NCI-H446 treated with DMSO at 0.1 percent for 48 hours (cell line): ENCODE measurements at regions not wholly inside any gene's neighbourhood (a gene's known extent, or its start where the extent isn't known, plus 50 kb on each side); places are given as distances from the start of the nearest gene placed in this dataset.
A peak's percentile ranks its signal among the peaks of the same experiment; 100 is the strongest.
"Not testable (repeated sequence)": the region's sequence is repeated elsewhere in the genome, so short reads cannot be mapped to it uniquely, and the experiment has no call there.

Experiments
- DNase-seq: peaks from one replicate; lab custom pipeline; 2025; lab: John Stamatoyannopoulos, UW

DNA sequence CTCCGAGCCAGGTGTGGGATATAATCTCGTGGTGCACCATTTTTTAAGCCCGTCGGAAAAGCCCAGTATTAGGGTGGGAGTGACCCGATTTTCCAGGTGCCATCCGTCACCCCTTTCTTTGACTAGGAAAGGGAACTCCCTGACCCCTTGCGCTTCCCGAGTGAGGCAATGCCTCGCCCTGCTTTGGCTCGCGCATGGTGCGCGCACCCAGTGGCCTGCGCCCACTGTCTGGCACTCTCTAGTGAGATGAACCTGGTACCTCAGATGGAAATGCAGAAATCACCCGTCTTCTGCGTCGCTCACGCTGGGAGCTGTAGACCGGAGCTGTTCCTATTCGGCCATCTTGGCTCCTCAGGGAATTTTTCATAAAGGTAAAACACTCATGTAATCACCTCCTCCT lies 63.9 kb downstream of the RWDD3 start:
- DNase-seq = not testable (repeated sequence)

DNA sequence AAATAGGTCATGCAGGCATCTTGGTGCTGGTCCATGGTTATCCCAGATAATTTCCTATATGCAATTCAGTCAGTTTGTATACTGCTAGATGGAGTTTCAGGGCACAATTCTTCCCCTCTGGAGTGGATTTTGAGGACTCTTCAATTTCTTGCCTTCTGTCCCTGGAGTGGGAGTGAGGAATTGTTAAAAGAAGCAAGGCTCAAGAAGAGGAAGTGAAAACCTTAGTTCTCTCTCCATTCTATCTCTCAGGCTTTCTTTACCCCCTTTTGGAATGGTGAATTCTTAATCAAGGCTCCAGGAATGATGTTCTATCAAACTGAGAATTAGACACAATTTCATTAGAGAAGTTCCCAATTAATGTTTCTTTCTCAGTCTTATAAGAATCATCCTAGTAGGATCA lies 67.1 kb downstream of the RWDD3 start:
- no peak for DNase-seq

DNA sequence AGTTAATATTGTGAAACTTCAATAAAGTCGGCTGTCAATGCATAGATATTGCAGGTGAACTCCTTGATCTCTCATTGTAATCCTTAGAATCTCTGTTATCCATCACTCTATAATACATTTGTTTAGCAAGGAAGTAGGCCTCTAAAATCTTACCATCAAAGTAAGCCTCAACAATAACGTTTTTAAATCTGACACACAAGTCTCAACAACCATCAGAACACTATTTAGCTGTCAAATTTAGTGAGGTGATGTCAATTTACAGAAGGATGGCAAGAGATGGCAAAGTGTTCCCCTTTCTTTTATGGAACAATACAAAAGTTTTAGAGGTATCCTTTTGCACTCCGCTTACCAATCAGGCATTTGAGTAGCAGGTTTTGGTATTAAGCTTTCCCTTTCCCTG lies 67.6 kb downstream of the RWDD3 start:
- DNase-seq = no peak

DNA sequence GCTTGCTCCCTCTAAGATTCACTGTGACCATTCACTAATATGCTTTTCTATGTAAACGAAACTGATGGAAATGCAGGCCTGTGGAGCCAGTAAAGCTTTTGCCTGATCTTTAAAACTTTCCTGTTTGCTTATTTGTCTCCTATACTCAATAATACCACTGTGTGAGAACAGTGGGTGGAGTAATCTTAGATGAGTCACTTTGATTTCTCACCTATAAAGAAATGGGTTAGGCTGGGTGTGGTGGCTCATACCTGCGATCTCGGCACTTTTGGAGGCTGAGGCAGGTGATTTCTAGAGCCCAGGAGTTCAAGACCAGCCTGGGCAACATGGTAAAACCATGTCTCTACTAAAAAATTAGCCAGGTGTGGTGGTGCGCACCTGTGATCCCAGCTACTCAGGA lies 70.8 kb downstream of the RWDD3 start:
- no peak for DNase-seq

DNA sequence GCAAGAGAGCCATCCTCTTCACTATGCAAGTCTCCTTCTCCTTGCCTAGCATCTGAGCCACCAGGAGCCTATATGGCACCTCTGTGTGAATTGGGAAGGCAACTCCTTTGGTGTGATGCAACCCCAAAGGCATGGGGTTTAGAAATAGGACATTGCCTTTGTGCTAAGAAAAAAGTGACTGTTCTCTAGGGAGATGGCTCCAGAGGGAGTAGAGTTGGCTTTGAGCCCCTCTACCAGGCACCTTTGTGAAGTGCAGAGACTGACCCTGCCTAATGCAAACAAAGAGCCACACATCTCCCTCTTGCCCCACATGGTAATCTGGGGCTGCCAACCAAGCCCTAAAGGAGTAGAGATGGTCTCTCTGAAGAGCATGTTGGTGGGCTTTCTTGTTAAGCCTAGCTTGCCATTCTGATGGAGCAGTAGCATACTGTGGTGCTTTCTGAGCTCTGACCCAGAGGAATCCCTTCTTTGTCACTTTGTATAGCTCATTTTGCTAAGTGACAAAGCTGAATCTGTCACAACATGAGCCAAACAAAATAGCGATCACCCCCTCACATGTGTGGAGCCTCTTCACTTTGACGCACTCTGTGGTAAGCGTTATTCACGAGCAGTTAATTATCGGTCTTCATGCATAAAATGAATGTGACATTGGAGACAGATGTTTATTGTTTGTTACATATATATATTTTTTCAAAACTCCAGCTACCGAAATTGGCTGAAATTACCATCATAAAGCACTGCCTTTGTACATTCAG lies 74.4 kb downstream of the RWDD3 start:
- DNase-seq = no peak

DNA sequence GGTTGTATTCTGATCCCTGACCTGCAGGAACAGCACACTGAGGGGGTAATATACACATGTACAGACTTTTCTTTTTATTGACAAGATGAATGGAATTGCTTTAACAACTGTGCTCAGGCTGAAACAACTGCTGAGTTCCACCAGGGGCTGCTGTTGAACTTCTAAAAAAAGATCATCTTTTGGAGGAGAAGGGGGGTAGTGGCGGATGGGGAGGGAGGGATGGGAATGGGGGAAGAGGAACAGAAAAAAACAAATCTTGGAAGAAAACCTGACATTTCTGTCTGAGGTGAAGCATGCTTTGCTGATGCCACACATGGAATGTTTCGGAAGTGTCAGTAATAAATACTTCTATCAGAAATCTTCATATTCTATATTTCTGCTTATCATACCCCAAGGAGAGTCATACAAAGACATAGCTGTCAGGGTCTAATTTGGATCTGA lies 75.0 kb downstream of the RWDD3 start:
- peak; percentile 72 for DNase-seq

DNA sequence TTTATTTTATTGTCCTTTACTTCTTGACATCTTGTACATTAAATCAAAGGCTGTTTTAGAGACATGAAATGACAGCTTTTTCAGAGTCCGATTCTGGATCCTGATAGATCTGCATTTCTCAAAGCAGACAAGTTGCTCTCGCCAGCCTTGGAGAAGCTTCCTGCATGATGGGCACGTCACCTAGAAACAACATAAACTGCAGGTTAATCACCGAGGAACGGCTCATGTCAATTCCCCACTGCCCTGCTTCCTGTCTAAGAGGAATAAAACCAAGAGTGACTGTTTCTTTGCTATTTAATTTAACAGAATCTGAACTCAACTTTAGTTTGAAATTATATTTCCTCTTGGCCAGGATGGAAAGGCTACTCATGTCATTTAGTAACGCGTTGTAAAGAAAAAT lies 77.0 kb downstream of the RWDD3 start:
- no peak for DNase-seq

DNA sequence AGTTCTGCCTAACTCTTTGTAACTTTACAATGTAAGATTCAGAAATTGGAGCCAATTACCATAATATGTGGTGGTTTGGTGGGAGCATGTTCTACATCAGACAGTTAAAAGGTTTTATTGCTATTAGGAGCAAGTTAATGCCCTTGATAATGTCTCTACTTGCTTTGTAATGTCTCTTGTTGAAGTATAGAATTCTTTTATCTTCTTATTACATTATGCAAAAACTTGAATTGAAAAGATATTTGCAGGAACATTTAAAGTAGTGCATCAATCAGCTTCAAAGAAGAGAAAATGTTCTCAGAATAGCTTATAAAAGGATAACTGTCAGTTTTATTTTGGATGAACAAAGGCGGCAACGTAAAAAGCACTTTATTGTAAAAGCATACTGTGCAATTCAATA lies 77.8 kb downstream of the RWDD3 start:
- DNase-seq = no peak

DNA sequence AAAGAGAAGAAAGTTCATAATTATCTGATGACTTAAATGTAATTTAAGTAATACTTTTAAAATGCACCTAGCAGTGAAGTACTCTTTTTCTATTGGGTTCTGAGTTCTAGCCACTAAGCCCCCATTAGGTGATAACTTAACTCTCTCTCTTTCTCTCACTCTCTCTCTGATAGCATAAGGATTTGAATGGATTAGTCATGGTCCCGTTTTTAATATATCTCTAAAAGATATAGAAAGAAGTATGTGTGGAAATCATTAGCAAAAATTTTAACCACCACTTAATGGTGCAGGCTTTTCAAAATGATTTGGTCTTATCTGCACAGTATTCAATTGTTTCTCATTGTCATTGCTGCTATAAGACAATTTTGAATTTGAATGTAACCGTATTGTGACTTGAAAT lies 78.2 kb downstream of the RWDD3 start:
- DNase-seq = no peak

DNA sequence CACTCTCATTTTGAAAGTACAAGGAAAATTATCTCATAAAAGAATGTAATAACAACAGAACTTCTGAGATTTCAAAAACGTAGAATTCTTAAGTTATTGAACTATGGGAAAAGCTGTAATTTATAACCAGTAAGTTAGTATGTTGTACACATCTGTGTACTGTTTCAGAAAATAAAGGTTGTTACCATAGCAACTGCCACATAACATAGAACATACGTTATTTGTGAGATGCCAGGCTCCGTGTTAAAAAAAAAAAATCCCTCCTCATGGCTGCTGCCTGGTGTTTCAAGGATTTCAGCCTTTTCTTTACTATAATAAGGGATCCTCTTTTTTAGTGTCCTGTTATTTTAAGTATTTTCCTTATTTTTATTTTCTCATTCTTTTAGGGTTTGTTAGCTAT lies 79.5 kb downstream of the RWDD3 start:
- no peak for DNase-seq

DNA sequence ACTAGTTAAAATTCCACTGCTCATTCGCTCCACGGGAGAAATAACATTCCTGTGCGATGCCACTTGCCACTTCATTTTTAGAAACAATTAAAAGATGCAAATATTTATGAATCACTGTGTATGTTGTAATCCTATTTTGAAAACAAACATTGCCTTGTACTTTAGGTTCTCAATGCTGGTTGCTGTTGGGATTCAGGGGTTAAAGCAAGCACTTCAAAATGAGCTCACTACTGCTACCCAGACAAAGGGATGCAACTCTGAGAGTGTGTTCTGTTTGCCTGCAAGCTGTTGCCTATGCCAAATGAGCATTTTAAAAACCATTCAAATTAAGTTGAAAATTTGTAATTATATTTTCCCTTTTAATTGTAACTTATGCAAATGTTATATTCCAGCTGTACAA lies 87.5 kb downstream of the RWDD3 start:
- DNase-seq = no peak

DNA sequence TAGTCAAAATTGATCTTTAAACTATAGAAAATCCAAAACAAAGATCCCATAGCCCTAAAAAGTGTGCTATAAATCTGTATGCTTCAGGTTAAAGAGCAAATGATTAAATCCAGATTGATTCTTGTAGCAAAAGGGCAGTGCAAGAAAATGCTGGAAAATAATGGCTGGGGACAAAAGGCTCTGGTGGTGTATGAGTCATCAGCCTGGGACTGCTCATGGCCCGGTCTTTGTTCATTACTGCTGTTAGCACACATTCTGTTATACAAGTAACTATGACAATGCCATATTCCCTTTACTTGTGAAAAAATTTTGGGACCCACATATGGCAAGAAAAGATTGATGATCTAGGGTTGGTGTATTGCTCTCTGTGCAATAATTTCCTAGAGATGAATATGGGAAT lies 89.1 kb downstream of the RWDD3 start:
- no peak for DNase-seq

DNA sequence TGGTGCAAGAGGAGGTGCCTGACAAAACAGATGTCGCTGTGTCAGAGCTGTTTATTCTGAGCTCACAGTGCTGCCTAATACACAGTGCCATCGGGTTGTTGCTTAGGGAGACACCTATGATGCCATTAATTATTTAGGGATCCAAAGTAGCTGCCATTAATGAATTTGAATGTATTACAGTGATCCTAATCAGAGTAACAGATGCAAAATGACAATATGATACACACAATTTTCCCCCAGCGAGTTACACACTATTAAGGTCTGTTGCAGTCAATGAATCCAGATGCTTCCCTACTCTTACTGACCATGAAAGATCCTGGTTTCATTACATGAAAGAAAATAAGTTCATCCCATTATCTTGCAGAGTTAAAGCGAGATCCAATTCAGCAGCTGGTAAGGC lies 91.3 kb downstream of the RWDD3 start:
- DNase-seq = no peak

DNA sequence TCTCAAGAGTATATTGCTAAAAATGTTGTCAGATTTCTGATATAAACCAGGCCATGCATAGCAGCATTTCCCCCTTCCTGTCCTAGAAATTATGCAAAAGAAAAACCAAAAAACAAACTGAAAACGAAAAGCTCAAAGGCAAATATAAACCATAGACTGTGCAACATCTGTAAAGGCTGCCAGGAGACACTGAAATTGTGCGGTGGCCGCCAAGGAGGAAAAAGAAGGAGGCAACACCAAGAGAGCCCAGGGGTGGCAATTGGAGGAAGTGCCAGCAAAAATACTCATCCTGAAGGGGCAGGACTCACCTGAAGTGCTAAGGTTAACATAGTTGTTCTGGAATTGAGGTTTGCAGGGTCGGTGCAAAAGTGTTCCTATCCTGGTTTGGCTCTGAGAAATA lies 92.0 kb downstream of the RWDD3 start:
- no peak for DNase-seq

DNA sequence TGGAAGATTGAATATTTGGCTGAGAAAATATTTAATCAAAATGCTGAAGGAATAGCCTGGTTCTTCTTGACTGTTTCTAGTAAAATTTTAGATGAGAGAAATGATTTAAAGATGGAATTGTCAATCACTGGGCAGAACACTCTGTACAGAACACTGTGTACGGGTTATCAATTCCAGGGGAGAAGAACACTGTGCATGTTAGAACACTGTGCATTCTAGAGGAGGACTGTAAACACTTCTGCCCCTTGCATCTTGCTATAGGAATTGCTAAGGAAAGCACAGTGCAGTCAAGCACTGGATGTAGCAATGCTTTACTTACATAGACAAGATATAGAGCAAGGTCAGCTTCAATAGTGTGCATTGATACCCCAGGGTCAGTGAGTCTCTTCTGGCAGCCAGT lies 98.7 kb downstream of the RWDD3 start:
- DNase-seq = no peak

DNA sequence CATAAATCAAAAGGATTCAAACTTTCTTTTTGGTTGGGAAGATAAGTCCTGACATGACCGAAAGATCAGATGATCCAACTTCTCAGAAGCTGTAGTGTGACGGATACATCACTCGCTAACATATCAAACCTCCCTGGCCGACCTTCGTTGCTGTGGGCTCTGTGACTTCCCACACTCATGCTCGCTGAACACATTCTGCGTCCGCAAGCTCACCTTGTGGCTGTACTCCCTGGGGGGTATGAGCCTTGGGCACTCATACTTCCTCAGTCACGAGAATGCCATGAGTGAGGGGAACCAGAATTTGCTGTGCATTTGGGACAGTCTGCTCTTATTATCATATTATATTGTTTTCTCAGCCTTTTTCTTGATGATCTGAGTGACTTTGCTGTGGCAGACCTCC lies 105.4 kb downstream of the RWDD3 start:
- DNase-seq = no peak

DNA sequence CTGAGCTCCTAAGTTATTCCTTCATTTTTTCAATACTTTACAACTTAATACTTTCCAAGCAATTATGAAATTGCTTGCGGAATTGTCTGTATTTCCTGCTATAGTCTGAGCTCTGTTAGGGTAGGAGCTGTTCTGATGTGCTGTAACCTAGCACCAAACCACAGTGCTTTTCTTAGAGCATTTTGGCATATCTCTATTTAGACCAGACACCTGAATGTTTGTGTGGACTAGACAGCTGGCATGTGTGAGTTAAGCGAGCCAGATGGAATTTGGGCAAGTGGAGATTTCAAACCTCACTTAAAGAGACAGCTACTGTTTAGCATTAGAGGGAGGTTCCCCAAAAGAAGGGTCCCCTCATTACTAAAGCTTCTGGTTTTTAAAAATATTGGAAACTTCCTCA lies 106.1 kb downstream of the RWDD3 start:
- DNase-seq = no peak

DNA sequence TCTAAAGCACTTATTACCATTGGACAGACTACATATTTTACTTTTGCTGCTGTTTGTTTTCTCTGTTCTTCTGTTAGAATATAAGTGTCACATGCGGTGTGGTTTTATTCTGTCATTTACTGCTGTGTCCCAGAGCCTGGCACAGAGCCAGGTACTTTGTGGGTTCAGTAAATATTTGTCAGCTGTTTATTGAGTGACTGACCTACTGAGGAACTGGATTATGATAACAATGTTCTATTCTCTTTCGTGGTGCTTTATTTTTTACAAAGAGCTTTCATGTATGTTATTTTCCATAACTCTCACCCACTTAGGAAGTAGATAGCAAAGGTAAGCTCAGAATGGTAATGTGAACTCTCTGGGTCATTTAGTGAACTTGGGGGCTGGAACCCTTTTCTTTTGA lies 118.8 kb downstream of the RWDD3 start:
- DNase-seq = no peak

DNA sequence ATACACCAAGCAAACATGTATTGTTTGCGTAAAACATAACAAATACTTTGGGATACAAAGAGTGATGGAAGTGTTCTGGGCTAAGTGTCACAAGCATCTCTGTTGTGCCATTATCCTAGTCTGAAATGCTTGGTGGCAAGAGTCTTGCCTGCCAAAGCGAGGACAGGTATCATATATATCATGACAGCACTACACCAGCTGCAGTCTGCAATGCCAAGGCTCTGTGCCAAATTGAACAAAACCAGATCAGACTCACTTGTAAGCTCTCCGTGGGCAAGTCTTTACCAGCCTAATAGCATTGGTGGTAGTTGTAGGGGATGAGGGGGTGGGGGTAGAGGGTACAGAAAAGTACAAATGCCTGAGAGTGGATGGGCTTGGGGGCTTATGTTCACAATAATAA lies 119.2 kb downstream of the RWDD3 start:
- no peak for DNase-seq

DNA sequence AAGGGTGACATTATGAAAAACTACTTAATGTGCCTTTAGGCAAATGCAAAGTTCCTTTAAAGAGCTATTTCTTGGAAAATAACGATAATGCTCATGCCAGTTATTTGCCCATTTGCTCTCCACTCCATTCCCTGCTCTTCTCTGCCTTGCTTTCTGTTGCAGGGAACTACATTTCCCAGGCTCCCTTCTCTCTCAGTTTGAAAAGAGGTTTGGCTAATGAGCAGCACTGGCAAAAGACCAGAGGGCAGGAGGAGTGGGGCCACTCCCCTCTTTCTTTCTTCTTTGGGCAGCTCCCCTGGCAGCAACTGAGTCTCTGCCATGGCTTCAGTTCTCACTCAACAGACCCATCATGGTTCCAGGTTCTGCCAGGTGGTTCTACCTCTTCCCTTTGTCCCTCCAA lies 130.5 kb downstream of the RWDD3 start:
- DNase-seq = no peak

DNA sequence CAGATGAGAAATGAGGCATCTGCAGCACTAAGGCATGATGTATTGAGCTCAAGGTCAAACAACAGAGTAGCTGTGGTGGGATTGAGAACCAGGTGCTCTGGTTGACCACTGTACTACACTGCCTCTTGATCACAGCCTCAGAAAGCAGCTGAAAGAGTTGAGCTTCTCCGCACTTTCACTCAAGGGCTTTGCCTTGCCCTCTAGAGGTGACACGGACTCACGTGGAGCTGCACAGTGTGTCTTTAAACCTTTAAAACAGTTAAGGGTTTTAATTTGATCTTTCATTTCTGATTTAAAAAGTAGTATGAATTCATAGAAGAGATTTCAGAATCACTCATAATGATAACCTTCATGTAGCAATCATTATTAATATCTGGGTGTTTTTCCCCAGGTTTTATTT lies 132.5 kb downstream of the RWDD3 start:
- no peak for DNase-seq

DNA sequence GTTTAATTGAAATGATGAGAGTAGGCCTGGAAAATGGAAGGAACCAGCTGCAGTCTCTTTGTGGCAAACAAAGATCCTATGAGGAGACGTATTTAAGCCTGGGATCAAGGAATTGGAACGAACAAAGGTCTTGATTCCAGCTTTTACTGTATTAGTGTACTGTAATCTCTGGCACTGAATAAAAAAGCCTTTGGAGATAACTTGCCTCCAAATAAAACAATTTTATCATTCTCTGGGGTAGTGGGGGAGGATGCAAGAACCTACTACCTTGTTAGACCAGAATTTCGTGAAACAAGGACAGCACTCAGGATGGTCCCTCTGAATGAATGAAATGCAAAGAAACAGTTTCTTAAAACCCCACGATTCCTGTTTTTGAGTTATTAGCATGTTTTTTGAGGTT lies 134.2 kb downstream of the RWDD3 start:
- no peak for DNase-seq

DNA sequence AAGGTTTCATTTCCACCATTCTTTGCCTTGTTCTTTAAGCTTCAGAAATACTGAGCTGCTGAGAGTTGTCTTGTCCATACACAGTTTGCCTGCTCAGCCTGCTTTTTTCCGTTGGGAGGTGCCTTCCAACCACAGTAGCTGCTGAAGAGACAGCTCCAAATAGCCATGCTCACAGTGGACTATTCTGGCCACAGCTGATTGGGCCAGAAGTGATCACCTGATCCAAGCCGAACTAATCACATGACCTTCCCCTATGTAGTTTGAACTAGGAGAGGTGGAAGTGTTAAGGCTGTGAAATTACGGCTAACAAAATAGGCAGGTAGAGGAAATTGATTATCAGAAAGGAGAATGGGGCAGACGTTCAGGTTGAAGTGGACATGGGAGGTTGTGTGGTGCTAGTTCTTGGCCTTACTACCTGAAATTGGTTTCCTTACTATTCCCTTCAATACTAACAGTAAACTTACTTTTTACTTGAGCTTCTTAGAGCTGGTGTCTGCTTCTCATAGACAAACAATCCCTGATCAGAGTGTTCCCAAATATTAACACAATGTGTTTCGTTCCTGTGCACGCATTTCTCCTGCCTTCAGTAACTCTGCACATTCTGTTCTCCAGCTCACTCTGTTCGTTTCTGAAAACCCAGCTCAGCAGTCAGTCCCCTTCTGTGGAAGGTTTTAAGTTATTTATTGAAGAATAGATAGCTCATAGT lies 136.1 kb downstream of the RWDD3 start:
- DNase-seq = no peak
